ENCODE measurements at regions not wholly inside any gene's neighbourhood (a gene's known extent, or its start where the extent isn't known, plus 50 kb on each side); places are given as distances from the start of the nearest gene placed in this dataset.

- Histone ChIP-seq H3K4me2 (ENCODE audit: insufficient read depth, insufficient read length, low read length) (no peak overlapping the region), H3K9me3 (ENCODE audit: control insufficient read depth, low read depth, low read length) (no peaks in the 10 kb centered on the region), H3K27ac (ENCODE audit: insufficient read length, low read depth, low read length) (no peak overlapping the region), H2BK20ac (ENCODE audit: low read depth, low read length, poor library complexity, severe bottlenecking) (no peak overlapping the region), H3K23ac (ENCODE audit: insufficient read length, low read depth, low read length) (no peak overlapping the region), H3K79me2 (ENCODE audit: insufficient read depth, low read length) (no peaks in the 10 kb centered on the region), H2BK5ac (ENCODE audit: insufficient read length, low read length) (no peak overlapping the region), H2BK12ac (ENCODE audit: insufficient read length, low read depth, low read length) (no peak overlapping the region), H4K20me1 (ENCODE audit: control insufficient read depth, insufficient read depth, insufficient read length) (no peaks in the 10 kb centered on the region), H3K23me2 (ENCODE audit: insufficient read length, low read depth, low read length, poor library complexity, severe bottlenecking) (no peaks in the 10 kb centered on the region), H2AFZ (ENCODE audit: low read length) (no peak overlapping the region), H3K27me3 (ENCODE audit: insufficient read depth, low read length) (no peaks in the 10 kb centered on the region), H3K9ac (ENCODE audit: extremely low read depth, insufficient read length, low read length) (no peak overlapping the region), H2BK120ac (ENCODE audit: low read depth, low read length, poor library complexity, severe bottlenecking) (no peak overlapping the region), H3K14ac (ENCODE audit: insufficient read depth, low read length) (no peak overlapping the region), H3K4ac (ENCODE audit: low read depth, low read length) (no peak overlapping the region), H3K79me1 (ENCODE audit: insufficient read depth, low read depth, low read length, poor library complexity, severe bottlenecking) (no peaks in the 10 kb centered on the region), H3T11ph (ENCODE audit: low read length) (no peak overlapping the region), H2AK5ac (ENCODE audit: insufficient read length, low read length) (no peak overlapping the region), H3K56ac (ENCODE audit: insufficient read length, low read depth, low read length) (no peak overlapping the region), H3K18ac (ENCODE audit: insufficient read length, low read depth, low read length) (no peak overlapping the region), H4K8ac (replicated peaks; ENCODE audit: insufficient read length, low read depth, low read length) (no peak overlapping the region), H4K5ac (ENCODE audit: insufficient read length, low read depth, low read length) (no peak overlapping the region), H3K4me1 (ENCODE audit: insufficient read depth, low read length) (no peaks in the 10 kb centered on the region), H2BK15ac (ENCODE audit: low read depth, low read length) (no peak overlapping the region), H4K91ac (ENCODE audit: insufficient read length, low read depth, low read length) (no peak overlapping the region)
- no peak for TF ChIP-seq CTCF (conservative IDR thresholded peaks at IDR 0.05)
- Mint-ChIP-seq H3K4me1 (peaks cover 0 to 10% of the 10 kb centered on the region in 2 experiments; a peak in 3 of 4 replicates), H3K27ac (no peak overlapping the region), H3K36me3 (ENCODE audit: insufficient read depth in 1 of 3, low read depth in 3 of 3) (peaks cover 10 to 12% (median 12%) of the 10 kb centered on the region in 3 experiments), H3K4me3 (no peak overlapping the region), H3K27me3 (ENCODE audit: low read depth) (no peaks in the 10 kb centered on the region), H3K9me3 (peaks cover 11 to 12% of the 10 kb centered on the region in 2 experiments)
- no peak for DNase-seq
- WGBS (ENCODE audit: extremely low coverage, insufficient read length, low lambda C conversion rate), result no CpG with 5 or more reads among the region's 3 CpGs
Measured at GRCh38 chr6:163841733-163842132, 427.2 kb downstream of the QKI start.

All from H9 (cell line).